ENCODE measurements at regions not wholly inside any gene's neighbourhood (a gene's known extent, or its start where the extent isn't known, plus 50 kb on each side); places are given as distances from the start of the nearest gene placed in this dataset.

- DNase-seq = no peak
These were observed 73.1 kb upstream of the SLC38A2 start for GRCh38 chr12:46445551-46446235.

- no peak for DNase-seq
These were observed 72.5 kb upstream of the SLC38A2 start for GRCh38 chr12:46445093-46445492.

- no peak for DNase-seq
These were observed 71.2 kb upstream of the SLC38A2 start for GRCh38 chr12:46443594-46444263.

DNA sequence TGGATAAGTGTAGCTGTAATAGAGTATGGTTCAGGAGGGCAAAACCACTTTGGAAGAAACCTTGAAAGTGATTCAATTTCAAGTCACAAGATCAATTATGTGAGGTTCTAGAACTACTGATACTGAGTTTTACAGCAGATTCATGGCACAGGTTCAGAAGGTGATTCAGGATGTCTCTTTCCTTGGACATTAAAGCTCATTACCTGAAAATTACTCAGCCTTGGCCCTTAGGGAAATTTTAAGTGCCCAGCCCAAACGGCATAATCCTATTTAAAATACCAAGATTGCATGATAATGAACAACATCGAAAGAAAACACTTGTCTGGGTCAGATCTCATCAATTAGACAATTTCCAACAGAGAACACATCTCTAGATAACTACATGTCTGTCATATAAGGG is 70.2 kb upstream of the SLC38A2 start:
- no peak for DNase-seq

DNA sequence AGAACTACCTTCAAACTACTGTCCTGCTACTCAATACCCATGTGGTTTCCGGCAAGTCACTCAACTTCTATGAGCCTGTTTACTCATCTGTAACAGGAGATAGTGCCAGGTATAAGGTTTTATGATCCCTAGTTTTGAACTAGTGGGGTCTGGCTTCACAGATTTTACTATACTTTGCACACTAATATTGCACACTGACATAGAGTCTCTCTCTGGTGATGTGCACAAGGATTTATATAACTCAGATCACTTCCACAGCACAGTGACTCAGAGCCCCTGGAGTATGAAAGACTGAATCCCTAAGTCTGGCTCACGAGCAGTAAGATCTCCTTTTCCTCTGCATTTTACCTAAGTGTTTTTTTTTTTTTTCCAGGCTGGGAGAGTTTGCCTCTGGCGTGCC is 69.7 kb upstream of the SLC38A2 start:
- no peak for DNase-seq

- no peak for DNase-seq
These were observed 67.4 kb upstream of the SLC38A2 start for GRCh38 chr12:46439793-46440511.

DNA sequence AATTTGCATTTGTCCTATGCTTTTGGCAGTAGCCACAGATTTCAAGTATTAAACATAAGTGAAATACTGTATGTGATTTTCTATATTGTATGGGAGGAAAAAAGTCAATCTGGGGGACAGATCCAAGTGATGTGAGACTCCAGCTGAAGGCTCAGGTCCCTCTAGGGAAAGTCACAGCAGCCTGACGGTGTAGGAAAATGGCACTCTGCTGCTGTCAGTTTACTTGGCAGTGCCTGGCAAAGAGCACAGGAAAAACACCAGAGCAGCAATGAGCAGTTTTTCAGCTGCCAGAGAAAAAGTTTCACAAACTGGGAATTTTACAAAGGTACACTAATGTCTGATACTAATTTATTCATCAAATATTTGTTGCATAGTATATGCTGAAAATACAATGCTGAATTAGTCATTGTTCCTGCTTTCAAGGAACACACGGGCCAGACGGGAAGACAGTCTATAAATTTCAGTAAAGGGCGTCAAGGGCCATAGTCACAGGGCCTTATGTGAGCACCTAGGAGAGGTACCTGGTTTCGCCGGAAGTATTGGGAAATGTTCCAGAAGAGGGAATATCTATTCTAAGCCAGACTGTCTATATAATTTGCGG is 66.2 kb upstream of the SLC38A2 start:
- no peak for DNase-seq

DNA sequence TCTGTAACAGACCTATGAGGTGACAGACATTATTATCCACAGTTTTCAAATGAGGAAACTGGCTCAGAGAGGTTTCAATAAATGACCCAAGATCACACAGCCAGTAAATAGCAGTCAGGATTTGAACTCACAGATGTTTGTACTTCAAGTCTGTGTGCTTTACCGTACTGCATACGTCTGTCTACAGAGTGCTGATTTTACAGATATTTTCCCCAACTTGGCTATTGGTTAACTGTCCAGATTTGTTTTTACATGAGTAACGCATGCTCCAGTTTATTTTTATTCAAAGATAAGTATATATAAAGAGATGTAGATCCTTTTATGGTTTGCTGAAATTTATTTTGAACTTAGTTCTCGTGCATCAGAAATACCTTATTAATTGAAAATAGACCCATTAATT is 65.7 kb upstream of the SLC38A2 start:
- no peak for DNase-seq

DNA sequence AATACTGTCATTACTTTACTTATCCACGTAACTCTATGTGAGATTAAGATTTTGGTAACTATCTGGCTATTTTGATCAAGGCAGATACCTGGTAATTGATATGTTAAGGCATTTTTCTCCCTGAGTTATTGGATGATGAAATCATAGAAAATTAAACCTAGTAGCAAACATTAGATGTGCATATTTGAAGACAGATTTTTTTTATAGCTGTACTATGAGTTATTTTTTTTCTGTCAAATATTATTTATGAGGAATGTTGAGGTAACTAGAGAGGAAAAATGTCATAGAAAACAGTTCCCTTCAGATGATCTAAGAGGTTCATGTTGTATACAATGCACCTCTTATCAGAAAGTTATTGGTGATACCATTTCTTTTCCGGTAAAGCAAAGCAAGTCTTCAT is 64.9 kb upstream of the SLC38A2 start:
- no peak for DNase-seq

GRCh38 chr12:46436747-46437146 is 64.2 kb upstream of the SLC38A2 start:
- no peak for DNase-seq

DNA sequence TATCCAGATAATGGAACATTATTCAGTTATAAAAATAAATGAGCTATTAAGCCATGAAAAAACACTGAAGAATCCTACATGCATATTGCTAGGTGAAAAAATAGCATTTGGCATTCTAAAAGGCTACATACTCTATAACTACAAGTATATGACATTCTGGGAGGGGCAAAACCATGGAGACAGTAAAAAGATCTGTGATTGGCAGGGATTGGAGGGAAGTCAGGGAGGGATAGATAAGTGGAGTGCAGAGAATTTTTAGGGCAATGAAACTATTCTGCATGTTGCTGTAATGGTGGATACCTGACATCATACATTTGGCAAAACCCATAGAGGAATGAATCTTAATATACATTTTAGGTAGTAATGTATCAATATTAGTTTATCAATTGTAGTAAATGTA is 63.1 kb upstream of the SLC38A2 start:
- DNase-seq = no peak

DNA sequence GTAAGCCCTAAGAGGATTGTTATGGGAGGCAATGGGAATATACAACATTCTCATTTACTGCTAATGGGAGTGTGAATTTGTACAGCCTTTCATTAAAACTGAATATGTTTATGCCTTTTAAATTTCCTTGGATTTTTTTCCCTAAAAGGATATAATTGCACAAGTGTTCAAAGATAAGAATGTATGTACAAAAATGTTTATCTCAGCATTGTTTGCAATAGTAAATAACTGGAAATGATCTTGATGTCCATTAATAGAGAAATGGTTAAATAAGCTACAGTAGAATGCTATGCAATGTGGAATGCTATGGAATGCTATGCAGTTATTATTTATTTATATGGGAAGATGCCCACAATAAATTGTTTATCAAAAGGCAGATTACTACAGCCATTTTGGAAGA is 62.5 kb upstream of the SLC38A2 start:
- no peak for DNase-seq

- DNase-seq = no peak
These were observed 61.3 kb upstream of the SLC38A2 start for GRCh38 chr12:46433829-46434228.

DNA sequence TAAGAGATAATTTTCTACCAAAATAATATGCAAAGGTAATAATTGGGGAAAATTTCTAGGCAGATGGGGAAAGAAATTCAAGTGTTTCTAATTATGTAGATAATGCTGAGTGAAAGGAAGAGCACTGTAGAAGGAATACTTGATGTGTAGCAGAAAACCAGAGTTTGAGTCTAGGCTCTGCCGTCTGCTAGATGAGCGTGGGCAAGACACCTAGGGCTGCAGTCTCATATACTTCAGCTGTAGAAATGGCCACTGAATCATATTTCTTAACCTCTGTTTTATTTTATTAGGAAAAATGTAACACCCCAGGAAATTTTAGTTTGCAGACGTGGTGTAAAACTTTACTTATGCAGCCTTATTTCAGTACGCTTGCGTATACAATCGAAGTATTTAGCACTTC is 59.8 kb upstream of the SLC38A2 start:
- DNase-seq = no peak

- DNase-seq = peak in 2 of 6 experiments; percentile 12 to 14
These were observed 57.9 kb upstream of the SLC38A2 start for GRCh38 chr12:46430340-46430948.
